NCI-H1105 treated with DMSO at 0.1 percent for 48 hours (cell line): ENCODE measurements at regions not wholly inside any gene's neighbourhood (a gene's known extent, or its start where the extent isn't known, plus 50 kb on each side); places are given as distances from the start of the nearest gene placed in this dataset.

Source experiments
- DNase-seq: peaks from one replicate; lab custom pipeline; 2025; lab: John Stamatoyannopoulos, UW

DNA sequence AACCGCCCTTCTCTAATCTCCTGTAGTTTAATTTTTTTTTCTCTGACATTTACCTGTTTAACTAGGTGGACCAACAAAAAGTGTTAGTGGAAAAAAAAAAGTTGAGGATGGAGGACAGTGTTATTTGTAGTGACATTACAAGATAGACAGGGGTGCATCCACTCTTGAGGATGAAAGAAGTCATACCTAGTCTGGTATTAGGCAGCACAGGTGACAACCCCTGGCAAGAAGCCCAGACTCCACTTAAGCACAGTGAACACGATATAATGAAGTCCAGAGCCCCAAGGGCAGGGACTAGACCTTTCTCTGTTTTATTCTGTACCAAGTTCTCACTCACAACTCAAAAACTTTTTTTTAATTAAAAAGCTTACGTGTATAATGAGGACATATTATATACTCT lies 268.4 kb downstream of the GPR37 start:
- DNase-seq = peak; percentile 88

- DNase-seq = peak; percentile 73
Observed at GRCh38 chr7:124489925-124490324, 275.7 kb downstream of the GPR37 start.

DNA sequence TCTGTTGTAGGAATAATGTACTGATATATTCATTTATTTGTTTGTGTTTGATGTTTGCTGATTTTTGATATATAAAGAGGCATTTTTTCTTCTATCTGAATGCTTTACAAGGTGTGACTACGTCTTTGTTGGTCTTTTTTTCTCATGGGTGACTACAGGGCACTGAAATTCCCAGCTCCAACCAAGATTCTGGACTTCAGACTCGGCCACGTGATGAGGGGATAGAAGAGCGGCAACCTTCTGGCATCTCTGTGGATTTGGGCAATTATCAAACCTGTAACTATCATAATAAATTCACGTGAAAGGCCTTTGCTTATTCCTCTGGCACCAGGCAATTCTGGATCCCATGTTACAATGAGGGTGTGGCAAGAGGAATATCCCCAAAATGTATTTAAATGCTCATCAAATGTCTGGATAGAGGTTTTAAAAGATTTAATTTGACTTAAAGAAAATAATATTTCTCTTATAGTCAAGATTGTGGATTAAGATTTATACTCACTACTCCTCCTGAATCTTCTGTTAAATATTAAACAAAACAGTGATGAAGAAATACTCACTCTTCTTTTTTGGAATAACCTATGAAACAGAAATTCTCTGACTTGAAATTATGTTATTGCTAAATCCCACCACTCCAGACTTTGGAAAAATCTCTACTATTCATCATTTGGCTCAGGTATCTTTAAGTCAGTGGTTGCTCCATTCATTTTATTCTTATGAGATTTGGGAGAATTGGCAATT lies 276.3 kb downstream of the GPR37 start:
- DNase-seq = no peak

GRCh38 chr7:124482229-124482628 lies 283.4 kb downstream of the GPR37 start:
- DNase-seq = no peak

DNA sequence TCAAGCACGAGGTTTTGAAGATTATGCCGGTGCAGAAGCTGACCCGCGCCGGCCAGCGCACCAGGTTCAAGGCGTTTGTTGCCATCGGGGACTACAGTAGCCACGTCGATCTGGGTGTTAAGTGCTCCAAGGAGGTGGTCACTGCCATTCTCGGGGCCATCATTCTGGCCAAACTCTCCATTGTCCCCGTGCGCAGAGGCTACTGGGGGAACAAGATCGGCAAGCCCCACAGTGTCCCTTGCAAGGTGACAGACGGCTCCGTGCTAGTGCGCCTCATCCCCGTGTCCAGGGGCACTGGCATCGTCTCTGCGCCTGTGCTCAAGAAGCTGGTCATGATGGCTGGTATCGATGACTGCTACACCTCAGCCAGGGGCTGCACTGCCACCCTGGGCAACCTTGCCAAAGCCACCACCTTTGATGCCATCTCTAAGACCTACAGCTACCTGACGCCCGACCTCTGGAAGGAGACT lies 284.7 kb downstream of the GPR37 start:
- no peak for DNase-seq

- no peak for DNase-seq
Observed at GRCh38 chr7:124480036-124480820, 285.4 kb downstream of the GPR37 start.

DNA sequence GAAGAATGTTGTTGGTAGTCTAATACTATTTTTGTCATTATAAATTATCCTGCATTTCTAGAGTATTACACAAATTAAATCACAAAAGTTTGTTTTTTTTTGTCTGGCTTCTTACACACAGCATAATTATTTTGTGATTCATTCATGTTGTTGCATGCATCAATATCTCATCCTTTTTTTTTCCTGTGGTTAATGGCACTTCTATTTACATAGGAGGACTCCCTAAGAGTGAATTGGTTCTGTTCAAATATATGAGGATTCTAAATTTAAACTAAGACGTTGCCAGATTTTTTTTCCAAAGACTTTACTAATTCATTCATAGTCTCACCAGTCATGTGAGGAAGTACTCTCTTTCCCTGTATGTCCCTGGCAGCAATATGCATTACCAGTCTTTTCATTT lies 303.3 kb downstream of the GPR37 start:
- no peak for DNase-seq

DNA sequence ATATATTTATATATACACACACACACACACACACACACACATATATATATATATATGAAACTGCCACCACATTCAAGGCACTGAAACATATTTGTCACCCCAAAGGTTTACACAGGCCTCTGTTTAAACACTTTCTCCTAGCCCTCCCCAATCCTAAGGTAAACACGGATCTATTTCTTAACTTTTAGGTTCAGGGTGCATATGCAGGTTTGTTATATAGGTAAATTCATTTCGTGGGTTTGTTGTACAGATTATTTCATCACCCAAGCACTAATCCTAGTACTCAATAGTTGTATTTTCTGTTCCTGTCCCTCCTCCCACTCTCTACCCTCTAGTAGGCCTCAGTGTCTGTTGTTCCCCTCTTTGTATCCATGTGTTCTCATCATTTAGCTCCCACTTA lies 305.0 kb downstream of the GPR37 start:
- DNase-seq = no peak

DNA sequence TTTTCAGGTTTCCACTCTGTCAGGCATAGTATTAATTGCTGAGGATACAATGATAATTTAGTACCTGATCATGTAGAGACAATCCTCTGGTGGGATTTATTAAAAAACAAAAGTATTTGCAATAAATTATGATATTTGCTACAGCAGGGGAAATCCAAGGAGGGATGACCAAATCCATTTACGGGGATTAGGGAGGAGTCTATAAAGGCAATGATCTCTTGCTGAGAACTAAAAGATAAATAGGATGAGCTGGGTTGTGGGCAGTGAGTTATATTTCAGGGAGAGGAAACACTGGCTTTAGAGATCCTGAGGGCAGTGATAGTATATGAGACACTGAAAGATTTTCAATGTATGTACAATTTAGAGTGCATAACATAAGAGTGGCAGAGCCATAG lies 305.5 kb downstream of the GPR37 start:
- no peak for DNase-seq

DNA sequence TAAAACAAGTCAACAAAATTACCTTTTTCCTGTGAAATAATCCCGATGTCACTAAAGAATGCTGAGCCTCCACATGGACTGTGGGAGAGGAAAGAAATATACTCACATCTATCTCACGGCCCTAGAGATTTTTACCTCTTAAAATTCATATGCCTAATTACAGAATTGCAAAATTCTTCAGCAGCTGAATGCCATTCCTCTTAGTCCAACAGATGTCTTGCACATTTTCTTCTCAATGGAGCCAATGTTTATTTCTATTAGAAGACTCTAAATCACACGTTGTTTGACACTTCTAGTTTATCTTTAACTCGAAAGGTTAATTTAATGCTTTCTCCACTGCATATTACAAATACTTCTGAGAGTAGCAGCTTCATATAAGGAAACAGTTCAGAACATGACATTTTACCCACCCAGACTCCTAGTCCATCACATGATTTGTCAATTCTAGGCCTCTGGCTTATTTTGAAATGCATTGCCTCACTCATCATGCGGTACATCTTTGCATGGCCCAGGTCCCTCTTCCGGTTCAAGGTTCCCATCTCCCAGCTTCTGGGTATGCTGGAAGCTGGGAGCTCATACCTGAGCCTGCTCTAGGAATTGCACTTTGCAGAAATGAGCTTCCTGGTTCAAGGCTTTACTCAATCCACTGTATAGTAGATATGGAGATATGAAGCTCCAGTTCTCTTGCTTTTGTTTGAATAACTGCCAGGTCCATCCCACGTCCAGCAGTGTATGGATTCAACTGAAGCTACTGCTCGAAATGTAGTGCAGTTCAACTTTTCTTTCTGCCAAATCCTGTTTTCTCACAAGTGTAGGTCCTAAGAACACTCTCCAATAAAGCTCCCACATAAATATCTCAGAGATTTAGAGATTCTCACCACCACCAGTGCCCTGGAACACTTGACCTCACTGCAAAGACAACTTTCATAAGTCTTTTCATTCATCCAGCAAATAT lies 306.2 kb downstream of the GPR37 start:
- DNase-seq = no peak

DNA sequence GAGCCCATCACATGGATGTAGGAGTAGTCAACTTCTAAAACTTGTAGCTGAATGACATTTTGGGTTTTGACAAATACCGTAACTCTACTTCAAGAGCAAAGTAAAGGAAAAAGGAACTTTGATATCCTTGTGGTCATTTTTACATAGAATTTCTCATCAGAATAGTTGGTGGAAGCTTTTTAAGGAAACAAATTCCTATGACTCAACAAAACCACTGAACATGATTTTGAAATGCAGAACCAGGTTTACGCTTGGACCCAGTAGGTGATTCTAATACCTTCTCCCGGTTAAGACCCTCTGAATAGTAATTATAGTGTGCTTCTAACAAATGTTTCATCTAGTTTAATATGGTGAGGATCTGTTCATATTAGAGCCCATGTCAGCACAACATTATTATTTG lies 307.8 kb downstream of the GPR37 start:
- no peak for DNase-seq

GRCh38 chr7:124456286-124456685 lies 309.3 kb downstream of the GPR37 start:
- DNase-seq = no peak

DNA sequence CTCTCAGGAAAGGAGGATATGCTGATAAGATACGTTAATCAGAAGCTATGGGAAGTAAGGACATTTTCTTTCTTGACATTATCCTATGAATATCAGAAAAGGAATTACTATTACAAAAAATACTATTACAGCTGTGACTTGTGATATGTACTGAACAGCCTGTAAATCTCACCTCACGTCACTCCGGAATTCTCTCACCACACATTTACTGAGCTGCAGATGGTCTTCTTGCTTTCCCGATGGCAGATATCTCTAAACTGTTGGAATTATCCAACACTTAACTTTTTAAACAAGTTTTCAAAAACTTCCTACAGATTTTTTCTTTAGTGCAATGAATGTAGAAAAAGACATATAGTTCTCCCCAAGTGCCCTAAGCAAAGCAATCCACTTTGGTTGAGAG lies 313.4 kb downstream of the GPR37 start:
- no peak for DNase-seq

- no peak for DNase-seq
Observed at GRCh38 chr7:124449896-124450295, 315.7 kb downstream of the GPR37 start.

- DNase-seq = no peak
Observed at GRCh38 chr7:124444696-124445480, 320.7 kb downstream of the GPR37 start.

DNA sequence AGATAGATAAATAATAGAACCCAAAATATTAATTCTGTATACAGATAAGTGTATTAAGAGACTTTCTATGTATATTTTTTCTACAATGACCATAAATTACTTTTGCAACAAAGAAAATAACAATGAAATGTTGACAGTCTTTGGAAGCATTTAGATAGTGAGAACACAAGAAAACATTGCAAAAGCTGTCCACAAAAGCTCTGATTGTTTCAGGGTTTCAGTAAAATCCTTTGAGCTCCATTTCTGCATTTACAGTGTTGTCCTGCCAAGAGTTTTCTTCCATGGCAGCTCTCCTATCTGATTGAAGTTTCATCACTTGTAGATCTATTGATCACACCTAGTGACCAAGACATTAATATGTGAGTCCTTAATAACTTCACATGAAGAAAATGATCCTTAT lies 321.8 kb downstream of the GPR37 start:
- DNase-seq = no peak

GRCh38 chr7:124440081-124440480 lies 325.5 kb downstream of the GPR37 start:
- no peak for DNase-seq

- DNase-seq = no peak
Observed at GRCh38 chr7:124432009-124432578, 333.5 kb downstream of the GPR37 start.

DNA sequence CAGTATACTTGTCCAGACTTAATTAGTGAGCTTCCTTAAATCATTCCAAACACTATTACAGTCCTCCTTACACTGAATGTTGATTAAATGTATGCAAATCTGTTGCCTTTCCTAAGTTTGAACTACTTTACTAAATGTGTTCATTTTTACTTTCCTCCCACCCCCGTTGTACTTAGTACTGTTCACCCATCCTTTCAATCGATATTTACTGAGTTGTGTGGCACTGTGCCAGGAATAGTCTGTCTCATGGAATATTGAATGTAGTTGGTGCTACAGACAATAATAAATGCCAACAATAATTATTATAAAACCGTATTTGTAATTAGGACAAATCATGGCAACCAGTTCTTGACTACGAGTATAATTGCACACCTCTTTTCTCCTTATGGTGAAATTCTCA lies 335.7 kb downstream of the GPR37 start:
- DNase-seq = peak; percentile 83

DNA sequence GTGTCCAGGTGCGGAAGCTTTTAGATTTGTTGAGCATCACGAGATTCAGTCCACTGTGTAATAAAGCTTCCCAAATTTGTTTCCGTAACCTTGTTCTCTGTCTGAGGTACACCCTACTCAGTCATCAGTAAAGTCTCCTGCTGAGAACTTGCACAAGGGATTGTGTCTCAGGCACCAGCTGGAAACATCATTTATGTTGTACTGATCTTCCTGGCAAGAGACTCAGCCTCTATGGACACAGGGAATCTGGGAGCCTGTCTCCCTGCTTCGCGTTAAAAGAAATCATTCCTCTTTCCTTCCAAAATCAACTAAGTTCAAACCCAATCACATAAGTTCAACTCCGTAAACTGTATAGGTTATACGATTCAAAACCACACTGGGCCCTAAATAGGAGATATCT lies 336.8 kb downstream of the GPR37 start:
- no peak for DNase-seq

DNA sequence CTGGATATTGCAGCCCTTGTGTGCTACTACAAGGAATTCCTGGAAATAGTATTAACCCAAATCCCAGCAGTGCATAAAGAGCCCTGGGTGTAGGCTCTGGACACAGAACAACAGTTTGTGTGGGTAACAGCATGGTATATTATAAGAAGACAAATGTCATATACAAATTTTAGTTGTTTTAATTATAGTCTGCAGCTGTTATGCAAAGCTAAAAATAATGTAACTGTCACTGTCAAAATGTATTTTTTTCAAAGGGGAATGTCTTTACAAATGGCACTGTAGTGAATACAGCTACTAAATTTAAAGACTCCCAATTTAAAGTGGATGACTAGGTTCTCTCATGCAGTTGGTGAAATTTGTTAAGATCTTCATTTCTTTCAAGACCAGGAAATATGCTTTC lies 339.0 kb downstream of the GPR37 start:
- no peak for DNase-seq
